ENCODE measurements at regions not wholly inside any gene's neighbourhood (a gene's known extent, or its start where the extent isn't known, plus 50 kb on each side); places are given as distances from the start of the nearest gene placed in this dataset.

GRCh38 chr2:3138621-3139020 is 239.0 kb downstream of the EIPR1 start:
- Histone ChIP-seq H3K27me3 (replicated peaks in 1 of 2; ENCODE audit: control insufficient read depth in 2 of 2, insufficient read depth in 2 of 2, low read length in 1 of 2) (no peaks in the 10 kb centered on the region), H3K4me2 (ENCODE audit: control insufficient read depth, insufficient read depth) (no peak overlapping the region), H2AFZ (ENCODE audit: control insufficient read depth, low read depth, low read length) (no peak overlapping the region), H3K79me2 (ENCODE audit: control insufficient read depth, insufficient read depth, low read length) (no peaks in the 10 kb centered on the region), H3K4me1 (ENCODE audit: control insufficient read depth, insufficient read depth, low read length) (no peaks in the 10 kb centered on the region), H3K4me3 (no peak overlapping the region), H3K9me3 (replicated peaks; ENCODE audit: control insufficient read depth, insufficient read depth, low read length) (no peaks in the 10 kb centered on the region; the same call in 1 of the 3 replicates), H3K27ac (ENCODE audit: control insufficient read depth, insufficient read depth) (no peak overlapping the region), H4K20me1 (ENCODE audit: control insufficient read depth, insufficient read depth) (no peaks in the 10 kb centered on the region), H3K9ac (ENCODE audit: control insufficient read depth, insufficient read depth, low read length) (no peak overlapping the region), H3K36me3 (ENCODE audit: control insufficient read depth in 2 of 2, insufficient read depth in 2 of 2, low read length in 1 of 2) (no peaks in the 10 kb centered on the region)
- TF ChIP-seq STAT3 (IDR thresholded peaks at IDR 0.05; ENCODE audit: low read depth, low read length), result no peak
- TF ChIP-seq NR2C1 (IDR thresholded peaks at IDR 0.05), result no peak
- no peak for TF ChIP-seq TAF1 (IDR thresholded peaks at IDR 0.05; ENCODE audit: borderline replicate concordance, low read depth, low read length)
- TF ChIP-seq MEF2A (IDR thresholded peaks at IDR 0.05; ENCODE audit: insufficient read depth, low read depth, low read length), result no peak
- no peak for TF ChIP-seq RELA (IDR thresholded peaks at IDR 0.05; ENCODE audit: borderline replicate concordance, partially characterized antibody)
- no peak for TF ChIP-seq PAX8 (IDR thresholded peaks at IDR 0.05)
- TF ChIP-seq ATF3 (IDR thresholded peaks at IDR 0.05; ENCODE audit: borderline replicate concordance, extremely low read depth, low read depth, low read length), result no peak
- TF ChIP-seq NR2C2 (IDR thresholded peaks at IDR 0.05; ENCODE audit: borderline replicate concordance, control insufficient read depth, insufficient read length, low read depth), result no peak
- TF ChIP-seq, protein P1, sequence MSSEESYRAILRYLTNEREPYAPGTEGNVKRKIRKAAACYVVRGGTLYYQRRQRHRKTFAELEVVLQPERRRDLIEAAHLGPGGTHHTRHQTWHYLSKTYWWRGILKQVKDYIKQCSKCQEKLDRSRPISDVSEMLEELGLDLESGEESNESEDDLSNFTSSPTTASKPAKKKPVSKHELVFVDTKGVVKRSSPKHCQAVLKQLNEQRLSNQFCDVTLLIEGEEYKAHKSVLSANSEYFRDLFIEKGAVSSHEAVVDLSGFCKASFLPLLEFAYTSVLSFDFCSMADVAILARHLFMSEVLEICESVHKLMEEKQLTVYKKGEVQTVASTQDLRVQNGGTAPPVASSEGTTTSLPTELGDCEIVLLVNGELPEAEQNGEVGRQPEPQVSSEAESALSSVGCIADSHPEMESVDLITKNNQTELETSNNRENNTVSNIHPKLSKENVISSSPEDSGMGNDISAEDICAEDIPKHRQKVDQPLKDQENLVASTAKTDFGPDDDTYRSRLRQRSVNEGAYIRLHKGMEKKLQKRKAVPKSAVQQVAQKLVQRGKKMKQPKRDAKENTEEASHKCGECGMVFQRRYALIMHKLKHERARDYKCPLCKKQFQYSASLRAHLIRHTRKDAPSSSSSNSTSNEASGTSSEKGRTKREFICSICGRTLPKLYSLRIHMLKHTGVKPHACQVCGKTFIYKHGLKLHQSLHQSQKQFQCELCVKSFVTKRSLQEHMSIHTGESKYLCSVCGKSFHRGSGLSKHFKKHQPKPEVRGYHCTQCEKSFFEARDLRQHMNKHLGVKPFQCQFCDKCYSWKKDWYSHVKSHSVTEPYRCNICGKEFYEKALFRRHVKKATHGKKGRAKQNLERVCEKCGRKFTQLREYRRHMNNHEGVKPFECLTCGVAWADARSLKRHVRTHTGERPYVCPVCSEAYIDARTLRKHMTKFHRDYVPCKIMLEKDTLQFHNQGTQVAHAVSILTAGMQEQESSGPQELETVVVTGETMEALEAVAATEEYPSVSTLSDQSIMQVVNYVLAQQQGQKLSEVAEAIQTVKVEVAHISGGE (CRISPR knock-in tag; IDR thresholded peaks at IDR 0.05), result no peak
- no peak for TF ChIP-seq YY1 (IDR thresholded peaks at IDR 0.05; ENCODE audit: low read depth, low read length)
- BruUV-seq (replicated peaks), result no TSS peak
- DNase-seq (ENCODE audit: low read depth, low spot score) (no peak), FAIRE-seq (no peak), ATAC-seq (no peak)
- SMC1A ChIA-PET (ENCODE audit: uncharacterized antibody, unreplicated experiment), result no interaction called here
- in situ Hi-C loops (cut with MboI) (no loop called here), intact Hi-C loops (cut with micrococcal nuclease; ENCODE audit: unreplicated experiment) (no loop called here)
- RAD21 ChIA-PET (ENCODE audit: unreplicated experiment), result no interaction called here
- CTCF ChIA-PET, result no interaction called here
- POLR2A ChIA-PET, result no interaction called here
- WGBS (ENCODE audit: insufficient coverage, insufficient replicate concordance, low lambda C conversion rate, missing lambda C conversion rate), result 82% methylated on average over 9 of the region's 9 CpGs

Data from GM12878 (cell line).